Adrenal gland (tissue), 5 donors: ENCODE measurements at regions not wholly inside any gene's neighbourhood (a gene's known extent, or its start where the extent isn't known, plus 50 kb on each side); places are given as distances from the start of the nearest gene placed in this dataset.

Experiments
- POLR2A ChIP-seq, 2 donors: fragments of 450-650 bp; IDR thresholded peaks; one replicate each; pipeline ENCODE4 v1.6.1; 2017; ENCODE audit warnings: antibody characterized with exemption in 2 of 2, mild to moderate bottlenecking in 2 of 2, moderate library complexity in 1 of 2
- TF ChIP-seq, protein P1 (sequence below), 6 experiments: fragments of 450-650 bp in 4 of 6; fragments of 200-600 bp in 2 of 6; sonication (generic) in 1 of 6; IDR thresholded peaks; 1 replicate in 5 of 6; 2 replicates in 1 of 6; pipeline versions ENCODE4 v1.5.1 to v1.8.0; 2016 to 2021; ENCODE audit warnings: antibody characterized with exemption in 6 of 6, mild to moderate bottlenecking in 2 of 6, moderate library complexity in 1 of 6
- donor health status: DM: no; HTN: no; CAD: no.

- TF ChIP-seq, protein P1, sequence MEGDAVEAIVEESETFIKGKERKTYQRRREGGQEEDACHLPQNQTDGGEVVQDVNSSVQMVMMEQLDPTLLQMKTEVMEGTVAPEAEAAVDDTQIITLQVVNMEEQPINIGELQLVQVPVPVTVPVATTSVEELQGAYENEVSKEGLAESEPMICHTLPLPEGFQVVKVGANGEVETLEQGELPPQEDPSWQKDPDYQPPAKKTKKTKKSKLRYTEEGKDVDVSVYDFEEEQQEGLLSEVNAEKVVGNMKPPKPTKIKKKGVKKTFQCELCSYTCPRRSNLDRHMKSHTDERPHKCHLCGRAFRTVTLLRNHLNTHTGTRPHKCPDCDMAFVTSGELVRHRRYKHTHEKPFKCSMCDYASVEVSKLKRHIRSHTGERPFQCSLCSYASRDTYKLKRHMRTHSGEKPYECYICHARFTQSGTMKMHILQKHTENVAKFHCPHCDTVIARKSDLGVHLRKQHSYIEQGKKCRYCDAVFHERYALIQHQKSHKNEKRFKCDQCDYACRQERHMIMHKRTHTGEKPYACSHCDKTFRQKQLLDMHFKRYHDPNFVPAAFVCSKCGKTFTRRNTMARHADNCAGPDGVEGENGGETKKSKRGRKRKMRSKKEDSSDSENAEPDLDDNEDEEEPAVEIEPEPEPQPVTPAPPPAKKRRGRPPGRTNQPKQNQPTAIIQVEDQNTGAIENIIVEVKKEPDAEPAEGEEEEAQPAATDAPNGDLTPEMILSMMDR (IDR thresholded peaks at IDR 0.05), result no peak
- no peak for TF ChIP-seq POLR2A (IDR thresholded peaks at IDR 0.05)
These were observed 316.6 kb upstream of the JARID2 start for GRCh38 chr6:14929291-14929690.
